ENCODE measurements at regions not wholly inside any gene's neighbourhood (a gene's known extent, or its start where the extent isn't known, plus 50 kb on each side); places are given as distances from the start of the nearest gene placed in this dataset.

DNA sequence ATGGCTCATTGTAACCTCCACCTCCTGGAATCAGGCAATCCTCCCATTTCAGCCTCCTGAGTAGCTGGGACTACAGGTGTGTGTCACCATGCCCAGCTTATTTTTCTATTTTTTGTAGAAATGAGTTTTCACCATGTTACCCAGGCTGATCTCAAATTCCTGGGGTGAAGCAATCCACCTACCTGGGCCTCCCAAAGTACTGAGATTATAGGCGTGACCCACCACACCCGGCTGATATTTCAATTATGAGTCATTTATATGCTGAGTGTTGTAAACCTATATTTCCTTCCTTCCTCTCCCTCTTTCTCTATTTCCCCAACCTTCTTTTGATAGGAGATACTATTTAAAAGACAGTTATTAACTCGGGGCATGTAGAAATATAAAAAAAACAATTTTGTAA is 469.6 kb upstream of the ID2 start:
- TF ChIP-seq, protein P1, sequence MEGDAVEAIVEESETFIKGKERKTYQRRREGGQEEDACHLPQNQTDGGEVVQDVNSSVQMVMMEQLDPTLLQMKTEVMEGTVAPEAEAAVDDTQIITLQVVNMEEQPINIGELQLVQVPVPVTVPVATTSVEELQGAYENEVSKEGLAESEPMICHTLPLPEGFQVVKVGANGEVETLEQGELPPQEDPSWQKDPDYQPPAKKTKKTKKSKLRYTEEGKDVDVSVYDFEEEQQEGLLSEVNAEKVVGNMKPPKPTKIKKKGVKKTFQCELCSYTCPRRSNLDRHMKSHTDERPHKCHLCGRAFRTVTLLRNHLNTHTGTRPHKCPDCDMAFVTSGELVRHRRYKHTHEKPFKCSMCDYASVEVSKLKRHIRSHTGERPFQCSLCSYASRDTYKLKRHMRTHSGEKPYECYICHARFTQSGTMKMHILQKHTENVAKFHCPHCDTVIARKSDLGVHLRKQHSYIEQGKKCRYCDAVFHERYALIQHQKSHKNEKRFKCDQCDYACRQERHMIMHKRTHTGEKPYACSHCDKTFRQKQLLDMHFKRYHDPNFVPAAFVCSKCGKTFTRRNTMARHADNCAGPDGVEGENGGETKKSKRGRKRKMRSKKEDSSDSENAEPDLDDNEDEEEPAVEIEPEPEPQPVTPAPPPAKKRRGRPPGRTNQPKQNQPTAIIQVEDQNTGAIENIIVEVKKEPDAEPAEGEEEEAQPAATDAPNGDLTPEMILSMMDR (IDR thresholded peaks at IDR 0.05; ENCODE audit: low read depth, low read length) = no peak
- H3K4me3 ChIP-seq (ENCODE audit: low read depth, low read length) = no peak overlapping the region

DNA sequence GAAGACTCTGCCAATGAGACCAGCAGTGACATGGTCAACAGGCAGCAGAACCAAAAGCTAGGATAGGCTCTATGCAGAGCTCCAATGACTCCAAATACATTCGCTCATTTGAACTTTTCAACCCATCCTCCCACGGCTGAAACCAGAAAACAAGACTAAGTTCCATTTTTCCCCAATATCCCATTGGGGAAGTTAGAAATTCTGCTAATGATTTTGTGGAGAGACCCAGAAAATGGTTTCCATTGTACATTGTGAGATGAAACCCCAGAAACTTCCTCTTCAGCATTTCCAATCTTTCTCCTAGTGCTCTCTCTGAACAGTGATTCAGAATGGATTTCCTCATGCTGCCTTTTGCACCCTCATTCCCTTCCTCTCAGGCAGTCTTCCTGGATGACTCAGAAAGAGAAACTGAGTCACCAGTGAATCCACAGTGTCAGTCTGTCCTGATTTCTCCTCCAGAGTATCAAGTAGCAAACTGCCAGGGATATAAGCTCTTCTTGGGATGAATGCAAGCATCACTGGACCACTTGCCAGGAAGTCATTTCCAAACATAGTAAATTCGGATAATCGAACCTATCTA is 467.7 kb upstream of the ID2 start:
- TF ChIP-seq, protein P1 (IDR thresholded peaks at IDR 0.05; ENCODE audit: low read depth, low read length) = no peak
- H3K4me3 ChIP-seq (ENCODE audit: low read depth, low read length) = no peak overlapping the region

DNA sequence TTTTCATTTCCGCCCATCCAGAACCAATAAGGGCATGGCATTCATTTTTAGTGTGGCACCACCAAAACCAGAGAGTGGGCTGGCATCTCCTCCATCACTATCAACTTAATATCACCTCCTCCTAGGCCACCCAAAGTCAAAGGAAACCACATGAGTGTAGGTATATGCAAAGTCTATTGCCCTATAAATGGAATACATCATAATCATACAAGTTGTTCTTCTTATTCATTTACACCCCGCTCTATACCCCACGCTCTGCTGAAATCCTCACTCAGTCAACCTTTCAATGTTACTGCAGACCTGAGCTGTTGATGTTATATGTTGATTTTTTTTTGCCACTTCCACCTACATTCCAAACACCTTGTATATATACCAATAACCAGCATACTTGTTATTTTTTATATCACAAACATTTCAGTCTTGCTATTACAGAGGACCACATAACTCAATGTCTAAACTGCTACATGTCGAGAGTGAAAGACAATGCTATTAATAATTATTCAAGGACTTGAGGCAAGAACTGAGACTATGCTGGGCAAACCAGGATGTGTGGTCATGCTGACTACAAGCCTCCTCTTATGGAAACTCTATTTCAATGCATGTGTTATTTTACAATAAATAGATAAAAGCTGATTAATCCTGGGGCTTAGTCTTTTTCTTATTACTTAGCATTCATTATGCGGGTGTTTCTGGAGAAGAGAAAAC is 466.5 kb upstream of the ID2 start:
- TF ChIP-seq, protein P1 (IDR thresholded peaks at IDR 0.05; ENCODE audit: low read depth, low read length) = no peak
- no peak overlapping the region for H3K4me3 ChIP-seq (ENCODE audit: low read depth, low read length)

DNA sequence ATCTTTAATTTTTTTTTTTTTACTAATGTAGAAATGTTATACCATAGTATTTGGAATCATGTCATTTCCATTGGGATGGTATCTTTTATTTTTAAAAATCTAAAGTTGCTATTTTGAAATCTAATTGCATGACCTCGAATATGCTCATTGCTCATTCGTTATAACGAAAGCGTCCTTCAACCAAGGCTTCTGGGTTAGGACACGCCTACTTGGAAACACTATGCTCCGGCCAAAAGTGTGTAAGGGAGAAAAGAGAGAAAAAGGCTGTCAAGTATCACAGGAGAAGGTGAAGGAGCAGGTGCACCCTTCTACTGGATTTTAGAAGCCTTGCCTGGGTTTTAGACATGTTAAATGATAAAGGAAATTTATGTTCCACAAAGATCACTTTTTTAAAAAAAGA is 465.9 kb upstream of the ID2 start:
- H3K4me3 ChIP-seq (ENCODE audit: low read depth, low read length) = no peak overlapping the region
- TF ChIP-seq, protein P1 (IDR thresholded peaks at IDR 0.05; ENCODE audit: low read depth, low read length) = no peak

- TF ChIP-seq, protein P1 (IDR thresholded peaks at IDR 0.05; ENCODE audit: low read depth, low read length) = no peak
- no peak overlapping the region for H3K4me3 ChIP-seq (ENCODE audit: low read depth, low read length)
These were observed 465.5 kb upstream of the ID2 start for GRCh38 chr2:8216397-8216796.

DNA sequence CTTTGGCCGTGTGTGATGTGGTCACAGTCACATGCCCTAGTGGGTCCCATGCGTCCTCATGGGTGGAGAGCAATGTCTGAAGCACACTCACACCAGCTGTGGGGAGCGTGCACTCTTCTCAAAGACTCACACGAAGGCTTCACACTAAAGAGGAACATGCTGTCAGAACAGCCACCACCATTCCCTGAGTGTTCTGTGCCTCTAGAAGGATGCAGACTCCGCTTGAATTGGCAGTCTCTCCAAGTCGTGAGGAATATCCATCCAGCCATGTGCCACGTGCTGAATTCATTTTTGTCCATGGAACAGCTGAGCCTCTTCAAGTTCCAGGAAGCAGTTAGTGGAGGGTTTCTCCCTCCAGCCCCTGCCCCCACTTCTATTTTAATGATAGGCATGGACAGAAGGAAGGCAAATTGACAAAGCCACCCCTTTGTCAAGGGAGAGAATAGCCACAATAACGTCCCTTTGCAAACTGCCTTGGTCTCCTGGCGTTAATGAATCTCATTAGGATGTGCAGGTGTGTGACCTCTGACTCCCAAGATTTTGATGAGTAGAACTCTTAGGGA is 464.3 kb upstream of the ID2 start:
- TF ChIP-seq, protein P1 (IDR thresholded peaks at IDR 0.05; ENCODE audit: low read depth, low read length) = no peak

DNA sequence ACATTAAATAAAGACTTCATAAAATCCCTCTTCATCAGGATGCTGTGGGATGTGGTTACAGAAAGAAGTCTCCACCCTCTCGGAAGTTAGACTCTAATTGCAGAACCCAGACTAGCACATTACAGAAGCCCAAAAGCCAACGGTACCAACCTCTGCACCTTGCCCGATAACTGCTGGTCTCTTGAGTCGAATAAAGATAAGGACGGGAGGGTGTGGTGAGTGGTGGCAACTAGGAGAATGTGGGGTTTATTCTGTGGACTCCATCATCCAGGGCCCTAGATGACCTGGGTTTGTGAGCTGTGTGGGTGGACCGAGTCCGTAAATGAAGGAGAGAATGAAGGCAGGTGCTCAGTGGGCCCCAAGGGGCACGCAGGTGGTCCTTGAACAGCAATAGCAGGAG is 462.8 kb upstream of the ID2 start:
- TF ChIP-seq, protein P1 (IDR thresholded peaks at IDR 0.05; ENCODE audit: low read depth, low read length) = no peak

More for the DNA sequence above, 464.3 kb upstream of the ID2 start:
- no peak overlapping the region for H3K4me3 ChIP-seq (ENCODE audit: low read depth, low read length)

More for the DNA sequence above, 462.8 kb upstream of the ID2 start:
- H3K4me3 ChIP-seq (ENCODE audit: low read depth, low read length) = no peak overlapping the region
